ENCODE measurements at regions not wholly inside any gene's neighbourhood (a gene's known extent, or its start where the extent isn't known, plus 50 kb on each side); places are given as distances from the start of the nearest gene placed in this dataset.
"Not testable (repeated sequence)": the region's sequence is repeated elsewhere in the genome, so short reads cannot be mapped to it uniquely, and the experiment has no call there.

DNA sequence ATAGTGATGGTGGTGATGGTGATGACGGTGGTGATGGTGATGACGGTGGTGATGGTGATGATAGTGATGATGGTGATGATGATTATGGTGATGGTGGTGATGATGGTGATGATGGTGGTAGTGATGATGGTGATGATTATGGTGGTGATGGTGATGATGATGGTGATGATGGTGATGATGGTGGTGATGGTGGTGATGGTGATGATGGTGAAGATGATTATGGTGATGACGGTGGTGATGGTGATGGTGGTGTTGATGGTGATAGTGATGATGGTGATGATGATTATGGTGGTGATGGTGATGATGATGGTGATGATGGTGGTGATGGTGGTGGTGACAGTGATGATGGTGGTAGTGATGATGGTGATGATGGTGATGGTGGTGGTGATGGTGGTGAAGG, 149.2 kb upstream of the IRX1 start:
- WGBS (ENCODE audit: insufficient coverage, insufficient read length): 100% methylated on average over 1 of the region's 3 CpGs
- H3K36me3 ChIP-seq (ENCODE audit: control insufficient read depth, insufficient read depth, low read length): no peaks in the 10 kb centered on the region
- no peak for DNase-seq (ENCODE audit: low read depth, low spot score)
- H3K27ac ChIP-seq (ENCODE audit: low read length): no peak overlapping the region
- H3K9me3 ChIP-seq (ENCODE audit: control insufficient read depth, insufficient read depth, low read length): no peaks in the 10 kb centered on the region
- no peaks in the 10 kb centered on the region for H3K27me3 ChIP-seq (ENCODE audit: control insufficient read depth, insufficient read depth, low read length)
- H3K4me1 ChIP-seq (ENCODE audit: control insufficient read depth, insufficient read depth, low read length): no peaks in the 10 kb centered on the region
- H3K4me3 ChIP-seq (ENCODE audit: low read length): no peak overlapping the region

DNA sequence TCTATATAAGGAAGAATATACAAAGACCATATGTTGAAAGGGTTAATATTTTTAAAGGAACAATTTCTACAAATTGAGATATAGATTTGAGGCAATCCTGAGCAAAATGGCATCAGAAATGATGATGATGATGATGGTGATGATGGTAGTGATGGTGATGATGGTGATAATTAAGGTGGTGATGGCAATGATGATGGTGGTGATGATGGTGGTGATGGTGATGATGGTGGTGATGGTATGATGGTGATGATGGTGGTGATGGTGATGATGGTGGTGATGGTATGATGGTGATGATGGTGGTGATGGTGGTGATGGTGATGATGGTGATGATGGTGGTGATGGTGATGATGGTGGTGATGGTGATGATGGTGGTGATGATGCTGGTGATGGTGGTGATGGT, 150.1 kb upstream of the IRX1 start:
- not testable (repeated sequence) for H3K27me3 ChIP-seq (ENCODE audit: control insufficient read depth, insufficient read depth, low read length); H3K9me3 ChIP-seq (ENCODE audit: control insufficient read depth, insufficient read depth, low read length); H3K27ac ChIP-seq (ENCODE audit: low read length); H3K4me1 ChIP-seq (ENCODE audit: control insufficient read depth, insufficient read depth, low read length); H3K4me3 ChIP-seq (ENCODE audit: low read length); DNase-seq (ENCODE audit: low read depth, low spot score); H3K36me3 ChIP-seq (ENCODE audit: control insufficient read depth, insufficient read depth, low read length)

DNA sequence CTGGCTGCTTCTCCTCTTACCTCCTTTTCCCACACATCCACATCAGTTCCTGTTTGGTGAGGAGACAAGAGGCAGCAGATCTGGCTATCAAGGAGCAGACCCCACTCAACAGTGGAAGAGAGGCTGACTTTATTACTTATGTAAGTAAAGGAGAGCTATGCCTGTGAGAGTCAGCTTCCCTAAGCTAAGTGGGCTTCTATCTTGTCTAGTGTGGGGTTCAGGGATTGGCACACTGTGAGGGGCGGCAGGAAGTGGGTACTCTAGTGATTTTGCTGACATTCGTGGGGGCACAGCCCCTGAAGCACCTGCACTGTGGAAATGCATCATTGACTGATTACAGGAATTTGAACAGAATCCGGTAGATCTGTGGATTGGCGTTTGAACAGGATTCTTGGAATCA, 163.5 kb upstream of the IRX1 start:
- Histone ChIP-seq H3K27ac (ENCODE audit: low read length) (no peak overlapping the region), H3K36me3 (ENCODE audit: control insufficient read depth, insufficient read depth, low read length) (no peaks in the 10 kb centered on the region), H3K27me3 (ENCODE audit: control insufficient read depth, insufficient read depth, low read length) (no peaks in the 10 kb centered on the region), H3K9me3 (ENCODE audit: control insufficient read depth, insufficient read depth, low read length) (no peaks in the 10 kb centered on the region), H3K4me3 (ENCODE audit: low read length) (no peak overlapping the region), H3K4me1 (ENCODE audit: control insufficient read depth, insufficient read depth, low read length) (no peaks in the 10 kb centered on the region; the same call in 1 of the 2 replicates)
- DNase-seq (ENCODE audit: low read depth, low spot score): no peak
- WGBS (ENCODE audit: insufficient coverage, insufficient read length): no CpG with 5 or more reads among the region's 4 CpGs

DNA sequence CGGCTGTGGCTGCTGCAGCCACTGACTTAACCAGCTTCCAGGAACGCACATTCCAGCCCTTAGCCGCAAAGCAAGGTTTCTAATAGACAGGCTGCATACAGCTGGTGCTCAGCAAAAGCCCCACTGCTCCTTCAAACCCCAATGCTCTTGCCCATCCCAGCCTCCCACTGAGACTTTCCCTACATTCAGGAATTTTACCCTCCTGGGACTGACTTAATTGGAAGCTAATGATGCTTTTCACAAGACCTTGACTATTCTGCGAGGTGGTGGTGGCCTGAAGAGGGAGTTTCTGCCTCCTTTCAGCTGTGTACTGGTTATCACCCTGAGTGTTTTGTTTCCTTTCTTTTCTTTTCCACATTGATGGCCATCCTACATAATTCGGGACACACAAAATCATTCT, 164.9 kb upstream of the IRX1 start:
- no peak overlapping the region for H3K27ac ChIP-seq (ENCODE audit: low read length)
- no peak overlapping the region for H3K4me3 ChIP-seq (ENCODE audit: low read length)
- no peaks in the 10 kb centered on the region for H3K27me3 ChIP-seq (ENCODE audit: control insufficient read depth, insufficient read depth, low read length)
- H3K4me1 ChIP-seq (ENCODE audit: control insufficient read depth, insufficient read depth, low read length): no peaks in the 10 kb centered on the region; the same call in 1 of the 2 replicates
- DNase-seq (ENCODE audit: low read depth, low spot score): no peak
- WGBS (ENCODE audit: insufficient coverage, insufficient read length): no CpG with 5 or more reads among the region's 5 CpGs
- H3K36me3 ChIP-seq (ENCODE audit: control insufficient read depth, insufficient read depth, low read length): no peaks in the 10 kb centered on the region
- H3K9me3 ChIP-seq (ENCODE audit: control insufficient read depth, insufficient read depth, low read length): no peaks in the 10 kb centered on the region

DNA sequence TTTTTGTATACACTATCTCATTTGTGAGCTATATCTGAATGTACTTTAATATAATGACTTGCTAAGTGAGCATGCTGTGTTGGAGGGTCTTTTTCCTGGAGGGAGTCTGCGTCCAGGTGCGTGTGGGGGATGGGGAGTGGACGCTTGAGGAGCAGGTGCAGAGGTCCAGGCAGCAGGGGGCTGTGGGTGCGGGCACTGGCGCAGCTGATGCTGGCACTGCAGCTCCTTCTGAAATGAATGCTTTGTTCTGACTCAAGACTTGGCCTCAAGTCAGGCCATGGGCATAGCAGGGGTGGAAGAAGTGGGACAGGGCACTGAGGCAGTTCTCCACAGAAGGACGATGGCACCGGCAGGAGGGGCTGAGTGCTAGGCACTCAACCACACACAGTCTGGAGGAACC, 165.7 kb upstream of the IRX1 start:
- Histone ChIP-seq H3K4me1 (ENCODE audit: control insufficient read depth, insufficient read depth, low read length) (no peaks in the 10 kb centered on the region; the same call in 1 of the 2 replicates), H3K36me3 (ENCODE audit: control insufficient read depth, insufficient read depth, low read length) (no peaks in the 10 kb centered on the region), H3K27ac (ENCODE audit: low read length) (no peak overlapping the region), H3K27me3 (ENCODE audit: control insufficient read depth, insufficient read depth, low read length) (no peaks in the 10 kb centered on the region), H3K4me3 (ENCODE audit: low read length) (no peak overlapping the region), H3K9me3 (ENCODE audit: control insufficient read depth, insufficient read depth, low read length) (no peaks in the 10 kb centered on the region)
- no CpG with 5 or more reads among the region's 7 CpGs for WGBS (ENCODE audit: insufficient coverage, insufficient read length)
- DNase-seq (ENCODE audit: low read depth, low spot score): no peak

DNA sequence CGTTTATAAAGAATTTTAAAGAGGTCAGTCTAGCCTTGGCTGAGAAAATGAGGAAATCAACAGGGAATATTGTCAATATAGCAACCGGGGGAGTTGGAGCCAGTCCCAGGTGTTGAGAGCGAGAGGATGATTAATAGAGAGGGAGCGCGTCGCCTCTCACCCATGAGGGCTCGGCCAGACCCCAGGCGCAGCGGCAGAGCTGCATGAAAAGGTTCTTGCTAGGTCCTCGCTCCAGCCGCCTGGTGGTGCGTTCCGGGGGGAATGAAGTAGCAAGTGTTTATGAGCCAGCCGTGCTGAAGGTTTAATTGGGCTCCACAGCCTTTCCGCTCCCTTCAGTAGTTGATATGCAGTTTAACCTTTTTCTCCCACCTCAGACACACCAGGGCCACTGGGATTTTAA, 167.3 kb upstream of the IRX1 start:
- Histone ChIP-seq H3K4me1 (ENCODE audit: control insufficient read depth, insufficient read depth, low read length) (no peaks in the 10 kb centered on the region; the same call in 1 of the 2 replicates), H3K36me3 (ENCODE audit: control insufficient read depth, insufficient read depth, low read length) (no peaks in the 10 kb centered on the region), H3K27me3 (ENCODE audit: control insufficient read depth, insufficient read depth, low read length) (no peaks in the 10 kb centered on the region), H3K9me3 (ENCODE audit: control insufficient read depth, insufficient read depth, low read length) (no peaks in the 10 kb centered on the region), H3K27ac (ENCODE audit: low read length) (no peak overlapping the region), H3K4me3 (ENCODE audit: low read length) (no peak overlapping the region)
- no peak for DNase-seq (ENCODE audit: low read depth, low spot score)
- WGBS (ENCODE audit: insufficient coverage, insufficient read length): no CpG with 5 or more reads among the region's 15 CpGs

DNA sequence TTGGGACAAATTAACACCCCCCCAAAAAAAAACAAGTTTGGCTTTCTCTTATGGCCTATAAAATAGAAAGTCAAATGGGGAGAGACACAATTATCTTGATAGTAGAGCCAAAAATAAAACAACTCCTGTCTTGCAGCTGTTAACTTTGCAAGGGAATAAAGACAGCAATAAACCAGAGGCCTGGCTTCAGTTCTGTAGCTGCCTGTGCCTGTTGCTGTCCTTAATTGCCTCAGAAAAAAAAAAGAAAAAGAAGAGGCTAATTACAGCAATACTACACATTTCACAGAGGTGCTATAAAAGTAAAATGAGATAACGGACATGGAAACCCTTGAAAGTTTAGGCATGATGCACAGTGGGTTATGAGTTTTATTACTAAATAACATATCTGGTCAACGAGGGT, 170.7 kb upstream of the IRX1 start:
- no peaks in the 10 kb centered on the region for H3K9me3 ChIP-seq (ENCODE audit: control insufficient read depth, insufficient read depth, low read length)
- H3K27me3 ChIP-seq (ENCODE audit: control insufficient read depth, insufficient read depth, low read length): no peaks in the 10 kb centered on the region
- no peak for DNase-seq (ENCODE audit: low read depth, low spot score)
- H3K27ac ChIP-seq (ENCODE audit: low read length): no peak overlapping the region
- no peaks in the 10 kb centered on the region for H3K4me1 ChIP-seq (ENCODE audit: control insufficient read depth, insufficient read depth, low read length)
- no peak overlapping the region for H3K4me3 ChIP-seq (ENCODE audit: low read length)
- WGBS (ENCODE audit: insufficient coverage, insufficient read length): no CpG with 5 or more reads among the region's 2 CpGs
- H3K36me3 ChIP-seq (ENCODE audit: control insufficient read depth, insufficient read depth, low read length): no peaks in the 10 kb centered on the region

DNA sequence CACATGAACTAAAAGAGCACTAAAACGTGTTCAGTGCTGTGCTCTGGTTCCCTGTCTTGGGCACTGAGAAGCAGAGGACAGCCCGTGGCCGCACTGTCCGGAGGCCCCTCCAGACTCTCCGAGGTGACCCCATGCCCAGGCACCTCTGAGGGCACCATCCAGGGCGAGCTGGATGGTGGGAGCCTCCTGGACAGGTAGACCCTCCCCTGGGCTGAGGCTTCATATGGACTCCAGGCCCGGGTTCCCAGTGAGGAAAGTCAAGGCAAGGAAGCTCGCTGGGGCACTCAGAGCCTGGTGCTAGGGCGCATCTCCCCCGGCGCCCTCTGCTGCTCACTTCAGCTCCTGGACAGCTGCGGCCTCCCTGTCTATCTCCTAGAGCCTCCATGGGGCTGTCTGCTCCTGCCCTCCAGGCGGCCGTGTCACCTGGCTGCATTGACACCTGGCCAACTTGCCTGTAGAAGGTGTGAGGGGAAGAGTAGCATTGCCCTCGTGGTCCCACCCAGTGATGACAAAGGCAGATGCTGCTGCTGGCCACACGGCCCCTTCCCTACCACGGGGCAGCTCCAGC, 178.2 kb upstream of the IRX1 start:
- no peaks in the 10 kb centered on the region for H3K4me1 ChIP-seq (ENCODE audit: control insufficient read depth, insufficient read depth, low read length)
- no peaks in the 10 kb centered on the region for H3K36me3 ChIP-seq (ENCODE audit: control insufficient read depth, insufficient read depth, low read length)
- no peak overlapping the region for H3K4me3 ChIP-seq (ENCODE audit: low read length)
- H3K9me3 ChIP-seq (ENCODE audit: control insufficient read depth, insufficient read depth, low read length): no peaks in the 10 kb centered on the region
- DNase-seq (ENCODE audit: low read depth, low spot score): peak; percentile 7
- H3K27me3 ChIP-seq (ENCODE audit: control insufficient read depth, insufficient read depth, low read length): no peaks in the 10 kb centered on the region
- no CpG with 5 or more reads among the region's 17 CpGs for WGBS (ENCODE audit: insufficient coverage, insufficient read length)
- H3K27ac ChIP-seq (ENCODE audit: low read length): no peak overlapping the region

DNA sequence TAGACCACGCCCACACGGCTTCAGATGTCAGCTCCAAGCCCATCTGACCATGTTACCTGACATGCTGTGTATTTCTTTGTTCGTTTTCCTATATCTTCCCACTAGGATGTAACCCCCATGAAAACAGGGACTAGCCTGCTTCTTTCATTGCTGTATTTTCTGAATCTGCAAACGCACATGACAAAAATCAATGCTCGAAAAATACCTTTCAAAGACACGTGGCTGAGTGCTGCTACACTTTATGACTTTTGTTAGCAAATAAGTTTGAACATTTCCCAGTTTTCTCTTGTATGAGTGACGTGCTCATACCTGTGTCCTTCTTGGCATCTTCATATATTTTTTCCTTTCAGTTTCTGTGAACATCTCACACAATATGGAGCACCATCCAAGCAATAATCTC, 181.3 kb upstream of the IRX1 start:
- DNase-seq (ENCODE audit: low read depth, low spot score): no peak
- H3K36me3 ChIP-seq (ENCODE audit: control insufficient read depth, insufficient read depth, low read length): no peaks in the 10 kb centered on the region
- H3K9me3 ChIP-seq (ENCODE audit: control insufficient read depth, insufficient read depth, low read length): no peaks in the 10 kb centered on the region
- H3K27me3 ChIP-seq (ENCODE audit: control insufficient read depth, insufficient read depth, low read length): no peaks in the 10 kb centered on the region
- H3K4me1 ChIP-seq (ENCODE audit: control insufficient read depth, insufficient read depth, low read length): no peaks in the 10 kb centered on the region
- no peak overlapping the region for H3K27ac ChIP-seq (ENCODE audit: low read length)
- no peak overlapping the region for H3K4me3 ChIP-seq (ENCODE audit: low read length)
- WGBS (ENCODE audit: insufficient coverage, insufficient read length): no CpG with 5 or more reads among the region's 7 CpGs

DNA sequence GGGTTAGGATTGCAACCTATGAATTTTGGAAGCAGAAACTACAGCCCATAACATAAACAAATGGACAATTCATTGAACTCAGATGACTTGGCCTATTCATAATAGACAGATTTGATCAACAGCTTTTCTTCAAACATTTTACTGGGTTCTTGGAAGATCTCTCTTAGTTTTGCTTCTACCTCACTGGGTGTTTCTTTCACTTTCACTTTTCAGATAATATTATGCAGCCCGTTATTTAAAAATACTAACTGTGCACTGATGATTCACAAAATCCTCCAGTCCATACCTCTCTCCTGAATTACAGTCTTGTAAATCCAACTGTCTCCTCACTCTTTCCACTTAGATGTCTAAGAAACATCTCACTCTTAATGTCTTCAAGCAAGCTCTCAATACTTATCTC, 183.5 kb upstream of the IRX1 start:
- Histone ChIP-seq H3K36me3 (ENCODE audit: control insufficient read depth, insufficient read depth, low read length) (no peaks in the 10 kb centered on the region), H3K27me3 (ENCODE audit: control insufficient read depth, insufficient read depth, low read length) (no peaks in the 10 kb centered on the region), H3K27ac (ENCODE audit: low read length) (no peak overlapping the region), H3K4me1 (ENCODE audit: control insufficient read depth, insufficient read depth, low read length) (no peaks in the 10 kb centered on the region), H3K9me3 (ENCODE audit: control insufficient read depth, insufficient read depth, low read length) (no peaks in the 10 kb centered on the region), H3K4me3 (ENCODE audit: low read length) (no peak overlapping the region)
- no CpG with 5 or more reads among the region's 1 CpG for WGBS (ENCODE audit: insufficient coverage, insufficient read length)
- no peak for DNase-seq (ENCODE audit: low read depth, low spot score)

DNA sequence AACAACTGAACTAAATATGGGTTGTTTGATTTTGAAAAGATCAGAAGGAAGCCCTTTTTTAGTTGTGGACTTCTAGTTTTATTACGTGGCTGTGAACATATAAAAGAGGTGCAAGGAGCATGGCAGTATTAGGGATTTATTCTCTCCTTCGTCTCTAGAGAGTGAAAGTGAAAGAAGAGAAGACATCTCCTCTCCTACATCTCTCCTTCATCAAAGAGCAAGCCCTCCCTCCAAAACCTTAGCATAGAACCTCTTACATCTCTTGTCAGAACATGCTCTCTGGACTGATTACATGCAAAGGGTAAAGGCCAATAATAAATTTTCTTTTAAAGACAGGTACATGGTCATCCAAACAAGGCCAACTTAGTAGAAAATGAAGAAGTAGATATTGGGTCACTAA, 184.3 kb upstream of the IRX1 start:
- DNase-seq (ENCODE audit: low read depth, low spot score): no peak
- no peak overlapping the region for H3K4me3 ChIP-seq (ENCODE audit: low read length)

More for the DNA sequence above, 184.3 kb upstream of the IRX1 start:
- H3K27me3 ChIP-seq (ENCODE audit: control insufficient read depth, insufficient read depth, low read length): no peaks in the 10 kb centered on the region
- no peaks in the 10 kb centered on the region for H3K4me1 ChIP-seq (ENCODE audit: control insufficient read depth, insufficient read depth, low read length)
- H3K36me3 ChIP-seq (ENCODE audit: control insufficient read depth, insufficient read depth, low read length): no peaks in the 10 kb centered on the region
- WGBS (ENCODE audit: insufficient coverage, insufficient read length): no CpG with 5 or more reads among the region's 2 CpGs
- H3K9me3 ChIP-seq (ENCODE audit: control insufficient read depth, insufficient read depth, low read length): no peaks in the 10 kb centered on the region
- no peak overlapping the region for H3K27ac ChIP-seq (ENCODE audit: low read length)

Measured in iPS DF 6.9 (cell line).